ENCODE measurements at regions not wholly inside any gene's neighbourhood (a gene's known extent, or its start where the extent isn't known, plus 50 kb on each side); places are given as distances from the start of the nearest gene placed in this dataset.

GRCh38 chr13:73751290-73751689 lies 382.9 kb downstream of the KLF12 start:
- Histone ChIP-seq H3K79me2 (no peaks in the 10 kb centered on the region), H3K4me3 (no peak overlapping the region), H3K9me3 (ENCODE audit: low read depth) (no peaks in the 10 kb centered on the region)

GRCh38 chr13:73748404-73748803 lies 385.8 kb downstream of the KLF12 start:
- Histone ChIP-seq H3K27me3 (no peaks in the 10 kb centered on the region), H3K79me2 (no peaks in the 10 kb centered on the region), H3K4me2 (no peak overlapping the region), H3K4me1 (ENCODE audit: insufficient read depth) (no peaks in the 10 kb centered on the region), H3K9me2 (replicated peaks; ENCODE audit: insufficient read depth) (no peaks in the 10 kb centered on the region), H4K20me1 (ENCODE audit: insufficient read depth, poor library complexity, severe bottlenecking) (no peaks in the 10 kb centered on the region), H3K4me3 (no peak overlapping the region), H3K27ac (no peak overlapping the region), H3K9me3 (ENCODE audit: low read depth) (no peaks in the 10 kb centered on the region), H3K36me3 (replicated peaks; ENCODE audit: insufficient read depth, low read depth) (no peaks in the 10 kb centered on the region), H2AFZ (no peak overlapping the region)
- 93% methylated on average over 1 of the region's 1 CpG for WGBS (ENCODE audit: low lambda C conversion rate, missing lambda C conversion rate)
- no peak for DNase-seq (ENCODE audit: low spot score)
- TF ChIP-seq EZH2 (IDR thresholded peaks at IDR 0.05; ENCODE audit: borderline replicate concordance) = no peak
- no peak for TF ChIP-seq CTCF (IDR thresholded peaks at IDR 0.05; ENCODE audit: poor library complexity)
- no peak for TF ChIP-seq EZH2phosphoT487 (IDR thresholded peaks at IDR 0.05; ENCODE audit: low read depth, severe bottlenecking, unreplicated experiment)

More at GRCh38 chr13:73751290-73751689, 382.9 kb downstream of the KLF12 start:
- Histone ChIP-seq H2AFZ (no peak overlapping the region), H3K36me3 (replicated peaks; ENCODE audit: insufficient read depth, low read depth) (no peaks in the 10 kb centered on the region), H3K27ac (no peak overlapping the region), H3K4me1 (ENCODE audit: insufficient read depth) (no peaks in the 10 kb centered on the region), H3K9me2 (replicated peaks; ENCODE audit: insufficient read depth) (no peaks in the 10 kb centered on the region), H4K20me1 (ENCODE audit: insufficient read depth, poor library complexity, severe bottlenecking) (no peaks in the 10 kb centered on the region), H3K27me3 (no peaks in the 10 kb centered on the region), H3K4me2 (no peak overlapping the region)
- WGBS (ENCODE audit: low lambda C conversion rate, missing lambda C conversion rate) = 93% methylated on average over 3 of the region's 3 CpGs
- no peak for DNase-seq (ENCODE audit: low spot score)
- TF ChIP-seq CTCF (IDR thresholded peaks at IDR 0.05; ENCODE audit: poor library complexity) = no peak
- TF ChIP-seq EZH2phosphoT487 (IDR thresholded peaks at IDR 0.05; ENCODE audit: low read depth, severe bottlenecking, unreplicated experiment) = no peak
- TF ChIP-seq EZH2 (IDR thresholded peaks at IDR 0.05; ENCODE audit: borderline replicate concordance) = no peak

- no peaks in the 10 kb centered on the region for H3K9me3 ChIP-seq (ENCODE audit: low read depth)
- TF ChIP-seq EZH2phosphoT487 (IDR thresholded peaks at IDR 0.05; ENCODE audit: low read depth, severe bottlenecking, unreplicated experiment) (no peak), EZH2 (IDR thresholded peaks at IDR 0.05; ENCODE audit: borderline replicate concordance) (no peak), CTCF (IDR thresholded peaks at IDR 0.05; ENCODE audit: poor library complexity) (no peak)
- WGBS (ENCODE audit: low lambda C conversion rate, missing lambda C conversion rate) = 66% methylated on average over 2 of the region's 2 CpGs
Observed at GRCh38 chr13:73745190-73745589, 389.0 kb downstream of the KLF12 start.

GRCh38 chr13:73742982-73743381 lies 391.2 kb downstream of the KLF12 start:
- DNase-seq (ENCODE audit: low spot score) = no peak
- no peaks in the 10 kb centered on the region for H3K9me3 ChIP-seq (ENCODE audit: low read depth)
- H3K36me3 ChIP-seq (replicated peaks; ENCODE audit: insufficient read depth, low read depth) = no peaks in the 10 kb centered on the region
- H3K27ac ChIP-seq = no peak overlapping the region
- no peak overlapping the region for H3K4me3 ChIP-seq
- WGBS (ENCODE audit: low lambda C conversion rate, missing lambda C conversion rate) = 78% methylated on average over 4 of the region's 4 CpGs
- no peaks in the 10 kb centered on the region for H4K20me1 ChIP-seq (ENCODE audit: insufficient read depth, poor library complexity, severe bottlenecking)
- H3K79me2 ChIP-seq = no peaks in the 10 kb centered on the region
- no peaks in the 10 kb centered on the region for H3K27me3 ChIP-seq
- no peak overlapping the region for H2AFZ ChIP-seq
- no peaks in the 10 kb centered on the region for H3K4me1 ChIP-seq (ENCODE audit: insufficient read depth)
- H3K4me2 ChIP-seq = no peak overlapping the region
- H3K9me2 ChIP-seq (replicated peaks; ENCODE audit: insufficient read depth) = no peaks in the 10 kb centered on the region
- TF ChIP-seq EZH2 (IDR thresholded peaks at IDR 0.05; ENCODE audit: borderline replicate concordance) (no peak), CTCF (IDR thresholded peaks at IDR 0.05; ENCODE audit: poor library complexity) (no peak), EZH2phosphoT487 (IDR thresholded peaks at IDR 0.05; ENCODE audit: low read depth, severe bottlenecking, unreplicated experiment) (no peak)

More at GRCh38 chr13:73745190-73745589, 389.0 kb downstream of the KLF12 start:
- Histone ChIP-seq H3K4me3 (no peak overlapping the region), H4K20me1 (ENCODE audit: insufficient read depth, poor library complexity, severe bottlenecking) (no peaks in the 10 kb centered on the region), H3K4me2 (no peak overlapping the region), H3K79me2 (no peaks in the 10 kb centered on the region), H2AFZ (no peak overlapping the region), H3K27me3 (no peaks in the 10 kb centered on the region), H3K36me3 (replicated peaks; ENCODE audit: insufficient read depth, low read depth) (no peaks in the 10 kb centered on the region), H3K27ac (no peak overlapping the region), H3K4me1 (ENCODE audit: insufficient read depth) (no peaks in the 10 kb centered on the region), H3K9me2 (replicated peaks; ENCODE audit: insufficient read depth) (no peaks in the 10 kb centered on the region)
- DNase-seq (ENCODE audit: low spot score) = no peak

All from hepatocyte (in vitro differentiated cells).